Endothelial cell of umbilical vein (primary cell): ENCODE measurements at regions not wholly inside any gene's neighbourhood (a gene's known extent, or its start where the extent isn't known, plus 50 kb on each side); places are given as distances from the start of the nearest gene placed in this dataset.

Source experiments
- EZH2 ChIP-seq: IDR thresholded peaks from 2 replicates; pipeline ENCODE4 v1.6.1; 2012; ENCODE audit warnings: borderline replicate concordance, low read depth, mild to moderate bottlenecking, moderate library complexity, low read length, inconsistent platforms; ENCODE audit not compliant: severe bottlenecking
- FOS ChIP-seq: IDR thresholded peaks from 2 replicates; pipeline ENCODE4 v1.6.1; 2011; ENCODE audit warnings: mild to moderate bottlenecking, low read length, moderate library complexity, borderline replicate concordance; ENCODE audit not compliant: insufficient read depth
- GATA2 ChIP-seq: IDR thresholded peaks from 2 replicates; pipeline ENCODE4 v1.7.0; 2011; ENCODE audit warnings: low read depth, mild to moderate bottlenecking, moderate library complexity, mixed read lengths, low read length; ENCODE audit not compliant: insufficient read length, insufficient read depth
- JUN ChIP-seq: IDR thresholded peaks from 2 replicates; pipeline ENCODE4 v1.6.1; 2011; ENCODE audit warnings: borderline replicate concordance, low read depth; ENCODE audit not compliant: insufficient read length, insufficient read depth
- MYC ChIP-seq: IDR thresholded peaks from one replicate; pipeline ENCODE4 v1.6.1; 2011; ENCODE audit warnings: mild to moderate bottlenecking, low read depth, low read length
- POLR2A ChIP-seq: IDR thresholded peaks from 2 replicates; pipeline ENCODE4 v1.6.1; 2012; ENCODE audit warnings: low read depth, mild to moderate bottlenecking, control low read depth, low read length
- POLR2AphosphoS5 ChIP-seq: IDR thresholded peaks from 2 replicates; pipeline ENCODE4 v1.6.1; 2012; ENCODE audit warnings: low read depth, mild to moderate bottlenecking, control low read depth, low read length, moderate library complexity; ENCODE audit not compliant: insufficient read depth
- TF ChIP-seq, protein P1 (sequence below), 2 donors: IDR thresholded peaks; 1 replicate in 1 of 2; 2 replicates in 1 of 2; pipeline ENCODE4 v1.5.1; 2011; ENCODE audit warnings: low read length in 2 of 2, mild to moderate bottlenecking in 2 of 2, moderate library complexity in 2 of 2, control low read depth in 1 of 2, inconsistent platforms in 1 of 2, low read depth in 1 of 2; ENCODE audit not compliant: insufficient read depth in 1 of 2; ENCODE audit errors: extremely low read depth in 1 of 2
- TF ChIP-seq, protein P2 (sequence below): IDR thresholded peaks from 2 replicates; pipeline ENCODE4 v1.6.1; 2011; ENCODE audit not compliant: insufficient read depth, insufficient read length

DNA sequence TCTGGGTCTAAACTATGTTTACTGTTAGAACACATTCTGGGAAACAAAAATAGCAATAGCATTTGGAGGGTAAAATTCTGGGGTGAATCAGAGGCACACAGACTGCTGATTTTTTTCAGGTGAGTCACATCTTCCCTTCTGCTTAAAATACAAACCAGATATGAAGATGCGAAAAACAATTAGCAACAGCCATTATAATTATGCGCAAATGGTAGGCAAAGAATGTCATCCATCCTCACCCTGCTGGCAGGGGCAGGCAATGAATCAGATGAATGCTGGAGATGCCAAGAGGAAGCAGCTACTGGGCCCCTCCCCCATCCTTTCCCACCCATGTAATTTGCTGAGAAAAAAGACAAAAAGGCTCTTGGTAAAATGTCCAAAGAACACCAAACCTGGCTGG lies 282.9 kb downstream of the KLF5 start:
- TF ChIP-seq, protein P1, sequence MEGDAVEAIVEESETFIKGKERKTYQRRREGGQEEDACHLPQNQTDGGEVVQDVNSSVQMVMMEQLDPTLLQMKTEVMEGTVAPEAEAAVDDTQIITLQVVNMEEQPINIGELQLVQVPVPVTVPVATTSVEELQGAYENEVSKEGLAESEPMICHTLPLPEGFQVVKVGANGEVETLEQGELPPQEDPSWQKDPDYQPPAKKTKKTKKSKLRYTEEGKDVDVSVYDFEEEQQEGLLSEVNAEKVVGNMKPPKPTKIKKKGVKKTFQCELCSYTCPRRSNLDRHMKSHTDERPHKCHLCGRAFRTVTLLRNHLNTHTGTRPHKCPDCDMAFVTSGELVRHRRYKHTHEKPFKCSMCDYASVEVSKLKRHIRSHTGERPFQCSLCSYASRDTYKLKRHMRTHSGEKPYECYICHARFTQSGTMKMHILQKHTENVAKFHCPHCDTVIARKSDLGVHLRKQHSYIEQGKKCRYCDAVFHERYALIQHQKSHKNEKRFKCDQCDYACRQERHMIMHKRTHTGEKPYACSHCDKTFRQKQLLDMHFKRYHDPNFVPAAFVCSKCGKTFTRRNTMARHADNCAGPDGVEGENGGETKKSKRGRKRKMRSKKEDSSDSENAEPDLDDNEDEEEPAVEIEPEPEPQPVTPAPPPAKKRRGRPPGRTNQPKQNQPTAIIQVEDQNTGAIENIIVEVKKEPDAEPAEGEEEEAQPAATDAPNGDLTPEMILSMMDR (IDR thresholded peaks at IDR 0.05; ENCODE audit: extremely low read depth in 1 of 2, insufficient read depth in 1 of 2, low read depth in 1 of 2, low read length in 2 of 2): no peak
- TF ChIP-seq POLR2AphosphoS5 (no peak), POLR2A (no peak), MYC (no peak), EZH2 (no peak), FOS (peak; percentile 36), JUN (no peak), GATA2 (no peak)
- TF ChIP-seq, protein P2, sequence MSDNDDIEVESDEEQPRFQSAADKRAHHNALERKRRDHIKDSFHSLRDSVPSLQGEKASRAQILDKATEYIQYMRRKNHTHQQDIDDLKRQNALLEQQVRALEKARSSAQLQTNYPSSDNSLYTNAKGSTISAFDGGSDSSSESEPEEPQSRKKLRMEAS: no peak
